Adrenal gland (tissue), 9 donors: ENCODE measurements at regions not wholly inside any gene's neighbourhood (a gene's known extent, or its start where the extent isn't known, plus 50 kb on each side); places are given as distances from the start of the nearest gene placed in this dataset.

ENCODE experiments used
- DNase-seq, 7 donors: peaks; one replicate each; pipeline ENCODE4 v3.0.0-alpha.2; 2019 to 2020
- H3K27ac ChIP-seq, 5 donors: fragments of 200-600 bp; sonication (generic) in 4 of 5; 1 replicate in 3 of 5; 2 replicates in 2 of 5; pipeline versions ENCODE4 v1.5.1 to v1.8.0; 2016 to 2020; ENCODE audit warnings: mild to moderate bottlenecking in 1 of 5
- H3K27me3 ChIP-seq: fragments of 200-600 bp; 2 replicates; pipeline ENCODE4 v1.8.0; 2021
- H3K36me3 ChIP-seq, 2 donors: fragments of 200-600 bp; replicated peaks in 1 of 2; 1 replicate in 1 of 2; 2 replicates in 1 of 2; pipeline versions ENCODE4 v1.5.1 to v1.8.0; 2018 to 2022
- H3K4me1 ChIP-seq, 2 donors: fragments of 200-600 bp; replicated peaks in 1 of 2; 1 replicate in 1 of 2; 2 replicates in 1 of 2; pipeline versions ENCODE4 v1.5.1 to v1.8.0; 2018 to 2021
- H3K4me3 ChIP-seq, 4 donors: fragments of 200-600 bp; sonication (generic) in 3 of 4; one replicate each; pipeline ENCODE4 v1.5.1; 2016 to 2018
- H3K9me3 ChIP-seq, 3 donors: fragments of 200-600 bp; sonication (generic) in 1 of 3; replicated peaks in 1 of 3; 1 replicate in 2 of 3; 2 replicates in 1 of 3; pipeline versions ENCODE4 v1.5.1 to v1.8.0; 2016 to 2021
- POLR2A ChIP-seq, 2 donors: fragments of 450-650 bp; IDR thresholded peaks; one replicate each; pipeline ENCODE4 v1.6.1; 2017; ENCODE audit warnings: antibody characterized with exemption in 2 of 2, mild to moderate bottlenecking in 2 of 2, moderate library complexity in 1 of 2
- WGBS, 4 donors: extraction: QIAGEN DNeasy Blood & Tissue Kit in 2 of 4; methylation state at CpG; one replicate each; pipeline versions ENCODE4 v1.1.5 to v1.1.7; 2013 to 2017; 5-methylcytosine and 5-hydroxymethylcytosine counted together
- intact Hi-C, 2 donors: fragments of 100-400 bp; cut with DNase I; formaldehyde crosslinking; loops; one replicate each; pipeline versions ENCODE4 v1.14.1 to v1.15.0; 2022 to 2023
- TF ChIP-seq, protein P1 (sequence below), 6 experiments: fragments of 450-650 bp in 4 of 6; fragments of 200-600 bp in 2 of 6; sonication (generic) in 1 of 6; IDR thresholded peaks; 1 replicate in 5 of 6; 2 replicates in 1 of 6; pipeline versions ENCODE4 v1.5.1 to v1.8.0; 2016 to 2021; ENCODE audit warnings: antibody characterized with exemption in 6 of 6, mild to moderate bottlenecking in 2 of 6, moderate library complexity in 1 of 6
- donor health status: healthy with polysubstance abuse.
- donor health status: Bipolar disorder and iron deficiency.
- donor health status: DM: yes; HTN: yes; CAD: no.
- donor health status: DM: no; HTN: no; CAD: no.
- donor health status: DM: no; HTN: no; CAD: no.

DNA sequence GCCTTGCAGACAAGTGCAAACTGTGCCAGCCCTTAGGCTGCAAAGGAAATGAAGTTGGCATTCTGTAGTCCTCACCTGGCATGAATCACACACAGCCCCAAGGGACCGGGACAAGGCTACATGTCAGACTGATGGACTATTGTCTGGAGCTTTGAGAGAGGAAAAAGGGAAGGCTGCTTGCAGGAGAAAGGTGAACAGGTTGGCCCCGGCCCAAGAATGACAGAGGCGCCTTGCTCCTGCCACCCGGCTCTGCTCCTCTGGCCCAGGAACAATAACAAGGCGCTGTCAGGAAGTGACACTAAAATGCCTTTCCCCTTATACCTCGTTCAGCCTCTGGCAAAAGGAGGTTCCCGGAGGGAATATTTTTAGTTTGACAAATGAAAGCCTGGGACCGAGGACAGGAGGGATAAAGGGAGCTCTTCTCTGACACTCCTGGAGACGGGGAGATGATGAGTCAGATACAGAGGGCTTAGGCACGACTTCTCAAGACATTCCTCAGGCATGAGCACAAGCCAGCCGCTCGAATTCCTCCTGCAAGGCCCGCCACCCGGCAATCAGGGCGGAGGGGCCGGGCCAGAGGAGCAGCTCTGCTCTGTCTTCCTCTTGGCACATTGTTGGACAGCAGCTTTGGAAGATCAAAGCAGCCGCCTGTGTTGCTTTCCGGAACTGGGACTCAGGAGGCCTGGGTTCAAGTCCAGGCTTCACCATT lies 105.8 kb downstream of the NOG start:
- peak; percentile 20 to 75 (median 59) for DNase-seq
- H3K9me3 ChIP-seq = no peaks in the 10 kb centered on the region
- peaks cover 14% of the 10 kb centered on the region for H3K27me3 ChIP-seq
- H3K27ac ChIP-seq = peak overlapping the region in 1 of 5 donors; percentile 37
- intact Hi-C loops = no loop called here
- WGBS, 4 donors = 23 to 33% (median 26%) methylated on average over 18 of the region's 18 CpGs
- H3K36me3 ChIP-seq = no peaks in the 10 kb centered on the region
- TF ChIP-seq, protein P1, sequence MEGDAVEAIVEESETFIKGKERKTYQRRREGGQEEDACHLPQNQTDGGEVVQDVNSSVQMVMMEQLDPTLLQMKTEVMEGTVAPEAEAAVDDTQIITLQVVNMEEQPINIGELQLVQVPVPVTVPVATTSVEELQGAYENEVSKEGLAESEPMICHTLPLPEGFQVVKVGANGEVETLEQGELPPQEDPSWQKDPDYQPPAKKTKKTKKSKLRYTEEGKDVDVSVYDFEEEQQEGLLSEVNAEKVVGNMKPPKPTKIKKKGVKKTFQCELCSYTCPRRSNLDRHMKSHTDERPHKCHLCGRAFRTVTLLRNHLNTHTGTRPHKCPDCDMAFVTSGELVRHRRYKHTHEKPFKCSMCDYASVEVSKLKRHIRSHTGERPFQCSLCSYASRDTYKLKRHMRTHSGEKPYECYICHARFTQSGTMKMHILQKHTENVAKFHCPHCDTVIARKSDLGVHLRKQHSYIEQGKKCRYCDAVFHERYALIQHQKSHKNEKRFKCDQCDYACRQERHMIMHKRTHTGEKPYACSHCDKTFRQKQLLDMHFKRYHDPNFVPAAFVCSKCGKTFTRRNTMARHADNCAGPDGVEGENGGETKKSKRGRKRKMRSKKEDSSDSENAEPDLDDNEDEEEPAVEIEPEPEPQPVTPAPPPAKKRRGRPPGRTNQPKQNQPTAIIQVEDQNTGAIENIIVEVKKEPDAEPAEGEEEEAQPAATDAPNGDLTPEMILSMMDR (IDR thresholded peaks at IDR 0.05) = no peak
- no peak for TF ChIP-seq POLR2A (IDR thresholded peaks at IDR 0.05)
- H3K4me1 ChIP-seq = peaks cover 0 to 9% of the 10 kb centered on the region in 2 donors
- no peak overlapping the region for H3K4me3 ChIP-seq

DNA sequence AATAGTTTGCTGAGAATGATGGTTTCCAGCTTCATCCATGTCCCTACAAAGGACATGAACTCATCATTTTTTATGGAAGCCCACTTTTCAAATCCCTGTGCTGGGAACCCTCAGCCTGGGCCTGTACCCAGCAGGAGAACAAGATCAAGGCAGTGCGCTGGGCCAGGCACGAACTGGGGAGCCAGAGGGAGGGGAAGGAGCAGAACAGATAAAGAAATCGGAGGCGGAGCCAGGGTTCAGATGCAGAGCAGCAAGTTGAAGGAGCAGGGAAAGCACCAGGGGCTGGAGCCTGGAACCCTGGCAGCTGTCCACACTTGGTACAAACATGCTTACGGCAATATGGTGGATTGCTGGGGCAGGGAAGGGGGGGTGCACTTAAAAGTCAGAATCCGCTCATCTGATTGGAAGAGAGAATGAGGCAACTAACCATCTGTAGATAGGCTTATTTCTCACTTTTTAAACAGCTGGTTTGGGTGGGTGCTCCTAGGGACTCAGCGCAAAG lies 107.5 kb downstream of the NOG start:
- H3K36me3 ChIP-seq = no peaks in the 10 kb centered on the region
- WGBS, 4 donors = 72 to 85% (median 74%) methylated on average over 7 of the region's 7 CpGs
- intact Hi-C loops = no loop called here

DNA sequence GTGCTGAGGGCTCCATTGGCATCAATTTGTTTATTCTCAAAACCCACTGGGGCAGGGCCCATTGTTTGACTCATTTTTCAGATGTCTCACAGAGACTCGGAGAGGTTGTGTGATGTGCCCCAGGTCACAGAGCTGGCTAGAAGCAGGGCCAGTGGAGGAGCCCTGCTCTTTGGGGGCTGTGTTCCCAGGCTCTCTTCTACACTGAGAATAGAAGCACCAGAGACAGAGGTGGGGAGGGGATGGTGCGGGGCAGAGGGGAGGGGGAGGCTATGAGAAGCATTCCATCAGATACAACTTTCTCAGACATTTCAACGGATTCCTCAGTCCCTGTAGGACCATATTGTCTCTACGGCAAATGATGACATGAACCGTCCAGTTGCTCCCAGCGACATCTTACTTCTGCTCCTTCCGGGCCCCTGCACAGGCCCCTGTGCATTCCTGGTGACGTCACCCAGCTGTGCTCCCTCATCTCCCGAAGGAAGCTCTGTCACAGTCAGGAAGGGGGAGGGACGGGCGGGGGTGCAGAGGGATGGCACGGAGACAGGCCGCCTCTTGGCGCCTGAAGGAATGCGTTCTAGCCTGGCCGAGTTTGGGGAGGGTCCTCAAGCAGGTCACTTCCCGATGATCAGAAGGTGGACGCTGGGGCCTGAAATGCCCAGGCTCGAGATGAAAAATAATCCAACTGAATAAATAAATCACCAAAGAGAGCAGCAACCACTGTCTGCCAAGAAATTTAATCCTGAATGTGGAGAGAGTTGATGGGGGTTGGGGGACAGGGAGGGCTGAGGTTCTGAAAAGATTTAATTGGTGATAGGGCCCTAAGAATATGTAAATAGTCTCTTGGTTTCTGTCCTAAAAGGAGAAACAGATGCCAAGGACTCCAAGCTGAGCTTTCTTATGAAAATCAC lies 114.1 kb downstream of the NOG start:
- DNase-seq = no peak
- Histone ChIP-seq H3K27me3 (peaks cover 14% of the 10 kb centered on the region), H3K4me1 (no peaks in the 10 kb centered on the region), H3K27ac (no peak overlapping the region), H3K9me3 (no peaks in the 10 kb centered on the region), H3K36me3 (no peaks in the 10 kb centered on the region), H3K4me3 (no peak overlapping the region)
- 29 to 49% (median 37%) methylated on average over 14 to 19 of the region's 19 CpGs for WGBS, 4 donors
- TF ChIP-seq POLR2A (IDR thresholded peaks at IDR 0.05) = no peak
- TF ChIP-seq, protein P1 (IDR thresholded peaks at IDR 0.05) = no peak
- intact Hi-C loops = no loop called here

More for the DNA sequence above, 107.5 kb downstream of the NOG start:
- Histone ChIP-seq H3K4me1 (peaks cover 0 to 9% of the 10 kb centered on the region in 2 donors), H3K27ac (no peak overlapping the region), H3K4me3 (no peak overlapping the region), H3K27me3 (peaks cover 14% of the 10 kb centered on the region), H3K9me3 (no peaks in the 10 kb centered on the region)
- no peak for DNase-seq
- no peak for TF ChIP-seq POLR2A (IDR thresholded peaks at IDR 0.05)
- TF ChIP-seq, protein P1 (IDR thresholded peaks at IDR 0.05) = no peak

DNA sequence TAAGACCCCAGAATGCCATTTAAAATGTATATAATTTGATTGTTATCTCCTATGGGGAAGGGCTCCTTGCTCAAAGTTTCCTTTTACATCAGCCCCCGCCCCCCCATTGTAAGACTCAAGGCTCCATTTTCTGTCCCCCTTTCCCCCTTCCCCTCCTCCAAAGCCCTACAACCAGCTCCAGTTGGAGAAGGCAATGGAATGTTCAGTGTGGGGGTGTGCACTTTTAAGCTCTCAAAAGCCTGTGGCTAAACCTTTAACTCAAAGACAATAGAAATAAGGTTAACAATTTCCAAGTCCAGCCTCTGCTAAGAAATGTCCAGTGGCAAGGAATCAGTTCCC lies 114.7 kb downstream of the NOG start:
- no peak for DNase-seq
- Histone ChIP-seq H3K27me3 (peaks cover 8% of the 10 kb centered on the region), H3K9me3 (no peaks in the 10 kb centered on the region), H3K4me3 (no peak overlapping the region), H3K36me3 (no peaks in the 10 kb centered on the region), H3K27ac (no peak overlapping the region), H3K4me1 (no peaks in the 10 kb centered on the region)
- intact Hi-C loops = no loop called here
- TF ChIP-seq, protein P1 (IDR thresholded peaks at IDR 0.05) = no peak
- TF ChIP-seq POLR2A (IDR thresholded peaks at IDR 0.05) = no peak
- 47 to 64% (median 51%) methylated on average over 1 of the region's 1 CpG for WGBS, 4 donors
